GM12864 (cell line): ENCODE measurements at regions not wholly inside any gene's neighbourhood (a gene's known extent, or its start where the extent isn't known, plus 50 kb on each side); places are given as distances from the start of the nearest gene placed in this dataset.

Experiments used
- DNase-seq: peaks from one replicate; pipeline ENCODE4 v3.0.0-alpha.2; 2011; ENCODE audit warnings: low read depth
- H3K4me3 ChIP-seq: 2 replicates; pipeline ENCODE4 v1.5.1; 2011; ENCODE audit warnings: mild to moderate bottlenecking, low read depth, low read length, control low read depth
- TF ChIP-seq, protein P1 (sequence below): IDR thresholded peaks from 2 replicates; pipeline ENCODE4 v1.5.1; 2011; ENCODE audit warnings: low read depth, mild to moderate bottlenecking, moderate library complexity, low read length, control low read depth, inconsistent platforms; ENCODE audit errors: missing control alignments

- no peak for DNase-seq
- no peak overlapping the region for H3K4me3 ChIP-seq
- TF ChIP-seq, protein P1, sequence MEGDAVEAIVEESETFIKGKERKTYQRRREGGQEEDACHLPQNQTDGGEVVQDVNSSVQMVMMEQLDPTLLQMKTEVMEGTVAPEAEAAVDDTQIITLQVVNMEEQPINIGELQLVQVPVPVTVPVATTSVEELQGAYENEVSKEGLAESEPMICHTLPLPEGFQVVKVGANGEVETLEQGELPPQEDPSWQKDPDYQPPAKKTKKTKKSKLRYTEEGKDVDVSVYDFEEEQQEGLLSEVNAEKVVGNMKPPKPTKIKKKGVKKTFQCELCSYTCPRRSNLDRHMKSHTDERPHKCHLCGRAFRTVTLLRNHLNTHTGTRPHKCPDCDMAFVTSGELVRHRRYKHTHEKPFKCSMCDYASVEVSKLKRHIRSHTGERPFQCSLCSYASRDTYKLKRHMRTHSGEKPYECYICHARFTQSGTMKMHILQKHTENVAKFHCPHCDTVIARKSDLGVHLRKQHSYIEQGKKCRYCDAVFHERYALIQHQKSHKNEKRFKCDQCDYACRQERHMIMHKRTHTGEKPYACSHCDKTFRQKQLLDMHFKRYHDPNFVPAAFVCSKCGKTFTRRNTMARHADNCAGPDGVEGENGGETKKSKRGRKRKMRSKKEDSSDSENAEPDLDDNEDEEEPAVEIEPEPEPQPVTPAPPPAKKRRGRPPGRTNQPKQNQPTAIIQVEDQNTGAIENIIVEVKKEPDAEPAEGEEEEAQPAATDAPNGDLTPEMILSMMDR, result no peak
Measured at GRCh38 chr1:116201911-116202310, 90.7 kb downstream of the MAB21L3 start.

- no peak overlapping the region for H3K4me3 ChIP-seq
- DNase-seq, result no peak
- TF ChIP-seq, protein P1, result no peak
Measured at GRCh38 chr1:116203181-116203723, 92.1 kb downstream of the MAB21L3 start.

- H3K4me3 ChIP-seq, result no peak overlapping the region
- TF ChIP-seq, protein P1, result no peak
- DNase-seq, result no peak
Measured at GRCh38 chr1:116203920-116204319, 92.7 kb downstream of the MAB21L3 start.

DNA sequence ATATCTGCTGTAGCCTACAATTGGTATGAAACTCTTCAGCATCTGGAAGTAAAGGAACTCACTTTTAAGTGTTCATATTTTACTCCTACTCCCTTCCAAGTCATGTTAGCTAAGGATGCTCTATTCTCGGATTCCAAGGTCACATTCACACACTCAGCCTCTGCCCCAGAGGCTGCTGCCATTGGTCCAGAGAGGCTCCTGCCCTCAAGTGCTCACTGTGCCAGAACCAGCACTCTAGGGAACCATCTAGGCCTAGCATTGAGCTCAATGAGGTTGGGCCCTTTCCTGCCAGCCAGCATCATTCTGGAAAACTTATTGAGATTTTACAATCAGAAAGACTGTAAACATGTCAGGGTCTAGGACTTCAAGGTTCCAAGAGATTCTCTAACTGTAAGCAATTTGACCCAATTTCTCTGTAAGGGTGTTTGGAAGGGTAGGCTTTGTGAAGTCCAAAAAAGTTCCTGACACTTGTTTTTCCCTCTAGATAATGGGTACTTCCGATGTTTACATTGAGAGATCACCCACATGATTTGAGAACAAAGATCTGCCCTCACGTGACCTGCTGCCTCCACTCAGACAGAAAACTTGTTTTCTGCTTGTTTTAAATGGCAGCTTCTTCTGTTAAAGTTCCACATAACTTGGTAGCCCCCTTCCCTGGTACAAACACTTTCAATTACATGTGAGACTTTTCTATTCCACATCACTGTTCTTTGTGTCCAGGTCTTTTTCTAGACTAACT lies 94.9 kb downstream of the MAB21L3 start:
- TF ChIP-seq, protein P1, result no peak
- H3K4me3 ChIP-seq, result no peak overlapping the region
- no peak for DNase-seq

DNA sequence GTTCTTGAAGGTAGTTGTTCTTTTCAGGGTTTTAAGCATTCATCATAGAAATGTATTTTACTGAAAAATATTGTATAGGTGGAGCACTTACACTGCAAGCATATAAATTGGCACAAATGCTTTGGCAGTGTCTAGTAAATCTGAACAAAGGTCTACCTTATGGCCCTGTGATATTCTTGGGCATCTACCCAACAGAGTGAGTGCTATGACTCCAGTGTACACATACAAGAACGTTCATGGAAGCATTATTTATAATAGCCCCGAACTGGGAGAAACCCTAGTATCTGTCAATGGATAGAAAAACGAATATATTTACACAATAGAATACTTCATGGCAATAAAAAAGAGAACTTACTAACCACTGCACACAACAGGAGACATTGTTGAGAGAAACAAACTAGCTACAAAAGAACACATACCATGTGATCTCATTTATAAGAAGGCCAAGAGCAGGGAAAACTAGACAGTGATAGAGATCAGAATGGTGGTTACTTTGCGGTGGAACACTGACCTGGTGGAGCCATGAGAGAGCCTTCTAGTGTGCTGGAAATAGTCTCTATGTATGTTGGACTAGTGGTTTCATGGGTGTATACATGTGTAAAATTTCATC lies 96.0 kb downstream of the MAB21L3 start:
- no peak for DNase-seq
- H3K4me3 ChIP-seq, result no peak overlapping the region
- TF ChIP-seq, protein P1, result no peak

GRCh38 chr1:116208136-116208535 lies 96.9 kb downstream of the MAB21L3 start:
- TF ChIP-seq, protein P1, result no peak
- no peak for DNase-seq
- no peak overlapping the region for H3K4me3 ChIP-seq
